Trophoblast cell (in vitro differentiated cells and primary cell): ENCODE measurements at regions not wholly inside any gene's neighbourhood (a gene's known extent, or its start where the extent isn't known, plus 50 kb on each side); places are given as distances from the start of the nearest gene placed in this dataset.

Experiments
- DNase-seq, 2 donors: peaks; one replicate each; pipeline ENCODE4 v3.0.0-alpha.2; 2016
- H2AFZ ChIP-seq: 2 replicates; pipeline ENCODE4 v1.6.1; 2013; ENCODE audit warnings: low read length, moderate library complexity, mild to moderate bottlenecking; ENCODE audit not compliant: insufficient read depth, poor library complexity
- H2AK5ac ChIP-seq: 2 replicates; pipeline ENCODE4 v1.6.1; 2013; ENCODE audit warnings: mild to moderate bottlenecking, low read length
- H2BK120ac ChIP-seq: 2 replicates; pipeline ENCODE4 v1.6.1; 2013; ENCODE audit warnings: low read length, mild to moderate bottlenecking, moderate library complexity; ENCODE audit not compliant: insufficient read depth, poor library complexity
- H2BK12ac ChIP-seq: 2 replicates; pipeline ENCODE4 v1.6.1; 2013; ENCODE audit warnings: mild to moderate bottlenecking, low read length, moderate library complexity
- H2BK5ac ChIP-seq: 2 replicates; pipeline ENCODE4 v1.6.1; 2013; ENCODE audit warnings: low read length, low read depth, moderate library complexity, mild to moderate bottlenecking; ENCODE audit not compliant: poor library complexity
- H3K14ac ChIP-seq: 2 replicates; pipeline ENCODE4 v1.6.1; 2013; ENCODE audit warnings: mild to moderate bottlenecking, low read length
- H3K18ac ChIP-seq: 2 replicates; pipeline ENCODE4 v1.6.1; 2013; ENCODE audit warnings: mild to moderate bottlenecking, low read length
- H3K23ac ChIP-seq: 2 replicates; pipeline ENCODE4 v1.6.1; 2013; ENCODE audit warnings: low read length
- H3K27ac ChIP-seq: 2 replicates; pipeline ENCODE4 v1.5.1; 2013; ENCODE audit warnings: low read depth, mild to moderate bottlenecking, inconsistent platforms, low read length, moderate library complexity
- H3K27me3 ChIP-seq: 2 replicates; pipeline ENCODE4 v1.6.1; 2013; ENCODE audit warnings: inconsistent platforms, mild to moderate bottlenecking, low read length, moderate library complexity; ENCODE audit not compliant: insufficient read depth
- H3K36me3 ChIP-seq, 2 experiments: 1 replicate in 1 of 2; 2 replicates in 1 of 2; pipeline ENCODE4 v1.6.1; 2013; ENCODE audit warnings: low read length in 2 of 2, mild to moderate bottlenecking in 2 of 2, moderate library complexity in 1 of 2; ENCODE audit not compliant: insufficient read depth in 2 of 2, control insufficient read depth in 1 of 2
- H3K4ac ChIP-seq: 2 replicates; pipeline ENCODE4 v1.6.1; 2013; ENCODE audit warnings: low read depth, mild to moderate bottlenecking, low read length, moderate library complexity
- H3K4me1 ChIP-seq, 2 experiments: 1 replicate in 1 of 2; 2 replicates in 1 of 2; pipeline ENCODE4 v1.6.1; 2013; ENCODE audit warnings: low read length in 2 of 2, mild to moderate bottlenecking in 2 of 2, moderate library complexity in 1 of 2; ENCODE audit not compliant: insufficient read depth in 2 of 2, control insufficient read depth in 1 of 2
- H3K4me2 ChIP-seq: 2 replicates; pipeline ENCODE4 v1.6.1; 2013; ENCODE audit warnings: inconsistent platforms, mild to moderate bottlenecking, low read length, moderate library complexity
- H3K4me3 ChIP-seq: 2 replicates; pipeline ENCODE4 v1.5.1; 2013; ENCODE audit warnings: mild to moderate bottlenecking, low read depth, low read length, inconsistent platforms
- H3K79me1 ChIP-seq: one replicate; pipeline ENCODE4 v1.6.1; 2013; ENCODE audit warnings: low read length
- H3K79me2 ChIP-seq: 2 replicates; pipeline ENCODE4 v1.6.1; 2013; ENCODE audit warnings: low read length, mild to moderate bottlenecking; ENCODE audit not compliant: control insufficient read depth, insufficient read depth, poor library complexity
- H3K9ac ChIP-seq: 2 replicates; pipeline ENCODE4 v1.6.1; 2013; ENCODE audit warnings: mild to moderate bottlenecking, low read length
- H3K9me3 ChIP-seq: 2 replicates; pipeline ENCODE4 v1.6.1; 2013; ENCODE audit warnings: low read depth, mild to moderate bottlenecking, control low read depth, inconsistent platforms, low read length; ENCODE audit not compliant: insufficient read depth
- H4K12ac ChIP-seq: 2 replicates; pipeline ENCODE4 v1.6.1; 2013; ENCODE audit warnings: low read depth, mild to moderate bottlenecking, low read length, moderate library complexity
- H4K8ac ChIP-seq: 2 replicates; pipeline ENCODE4 v1.6.1; 2013; ENCODE audit warnings: low read depth, mild to moderate bottlenecking, low read length, moderate library complexity
- H4K91ac ChIP-seq: one replicate; pipeline ENCODE4 v1.6.1; 2013; ENCODE audit warnings: low read depth, mild to moderate bottlenecking, low read length, moderate library complexity
- WGBS: extraction: QIAGEN DNeasy Blood & Tissue Kit; methylation state at CpG from one replicate; pipeline ENCODE4 v1.1.7; 2013; ENCODE audit warnings: missing lambda C conversion rate; ENCODE audit not compliant: insufficient read length, insufficient coverage; ENCODE audit errors: extremely low coverage; 5-methylcytosine and 5-hydroxymethylcytosine counted together

DNA sequence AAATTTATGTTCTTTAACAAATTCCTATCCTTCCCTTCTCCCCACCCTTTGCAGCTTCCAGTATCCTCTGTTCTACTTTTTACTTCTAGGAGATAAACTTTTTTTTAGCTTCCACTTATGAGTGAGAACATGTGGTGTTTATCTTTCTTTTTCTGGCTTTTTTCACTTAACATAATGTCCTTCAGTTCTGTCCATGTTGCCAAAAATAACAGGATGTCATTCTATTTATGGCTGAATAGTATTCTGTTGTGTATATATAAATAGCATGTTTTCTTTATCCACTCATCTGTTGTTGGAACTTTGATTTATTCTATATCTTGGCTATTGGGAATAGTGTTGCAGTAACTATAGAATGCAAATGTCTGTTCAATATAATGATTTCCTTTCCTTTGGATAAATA is 1191.2 kb downstream of the CNTNAP5 start:
- Histone ChIP-seq H3K4ac (no peak overlapping the region), H3K79me1 (no peaks in the 10 kb centered on the region), H2BK120ac (no peak overlapping the region), H3K27ac (no peak overlapping the region), H3K36me3 (no peaks in the 10 kb centered on the region), H3K23ac (no peak overlapping the region), H3K9me3 (no peaks in the 10 kb centered on the region), H4K12ac (no peak overlapping the region), H3K9ac (no peak overlapping the region), H3K79me2 (no peaks in the 10 kb centered on the region), H3K18ac (no peak overlapping the region), H3K27me3 (no peaks in the 10 kb centered on the region), H4K8ac (no peak overlapping the region), H3K14ac (no peak overlapping the region), H4K91ac (no peak overlapping the region), H2AFZ (no peak overlapping the region), H3K4me3 (no peak overlapping the region), H2AK5ac (no peak overlapping the region), H3K4me1 (no peaks in the 10 kb centered on the region), H2BK12ac (no peak overlapping the region), H3K4me2 (no peak overlapping the region), H2BK5ac (no peak overlapping the region)
- DNase-seq: no peak

- Histone ChIP-seq H3K23ac (no peak overlapping the region), H3K9me3 (no peaks in the 10 kb centered on the region), H2AFZ (no peak overlapping the region), H4K8ac (no peak overlapping the region), H3K4me2 (no peak overlapping the region), H2BK5ac (no peak overlapping the region), H3K27ac (no peak overlapping the region), H3K9ac (no peak overlapping the region), H2AK5ac (no peak overlapping the region), H3K79me2 (no peaks in the 10 kb centered on the region), H3K4me3 (no peak overlapping the region), H3K79me1 (no peaks in the 10 kb centered on the region), H3K14ac (no peak overlapping the region), H3K4me1 (peaks cover 3 to 6% of the 10 kb centered on the region in 2 experiments), H4K12ac (no peak overlapping the region), H3K4ac (no peak overlapping the region), H3K36me3 (peaks cover 0 to 3% of the 10 kb centered on the region in 2 experiments), H3K18ac (no peak overlapping the region), H3K27me3 (no peaks in the 10 kb centered on the region), H2BK12ac (no peak overlapping the region), H2BK120ac (no peak overlapping the region), H4K91ac (no peak overlapping the region)
- DNase-seq: no peak
- no CpG with 5 or more reads among the region's 6 CpGs for WGBS
These were observed 1199.1 kb downstream of the CNTNAP5 start for GRCh38 chr2:125224188-125224587.

DNA sequence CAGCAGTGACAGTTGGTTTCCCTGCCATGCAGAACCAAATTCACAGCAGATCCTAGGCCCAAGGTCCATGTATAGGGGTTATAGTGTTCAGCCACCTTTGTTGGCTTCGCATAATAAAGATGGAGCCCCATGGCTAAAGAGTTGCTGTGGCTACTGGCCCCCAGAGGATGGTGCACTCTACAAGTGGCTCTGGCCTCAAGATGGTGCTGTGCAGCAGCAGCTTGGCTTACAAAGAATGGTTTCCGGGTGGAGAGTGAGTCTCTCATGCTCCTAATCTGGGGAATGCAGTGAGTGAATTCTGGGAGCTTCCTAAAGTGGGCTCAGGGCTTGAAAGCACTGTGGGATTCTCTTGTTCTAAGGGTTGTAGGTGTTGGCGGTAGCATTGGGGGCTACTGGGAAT is 1199.7 kb downstream of the CNTNAP5 start:
- Histone ChIP-seq H2BK120ac (no peak overlapping the region), H3K4me1 (peaks cover 3 to 6% of the 10 kb centered on the region in 2 experiments), H3K4me3 (no peak overlapping the region), H3K79me2 (no peaks in the 10 kb centered on the region), H3K4ac (no peak overlapping the region), H3K23ac (no peak overlapping the region), H3K9me3 (no peaks in the 10 kb centered on the region), H2AK5ac (no peak overlapping the region), H3K9ac (no peak overlapping the region), H2BK5ac (no peak overlapping the region), H3K14ac (no peak overlapping the region), H3K18ac (no peak overlapping the region), H3K79me1 (no peaks in the 10 kb centered on the region), H3K27ac (no peak overlapping the region), H3K36me3 (peaks cover 0 to 3% of the 10 kb centered on the region in 2 experiments), H3K4me2 (no peak overlapping the region), H4K12ac (no peak overlapping the region), H3K27me3 (no peaks in the 10 kb centered on the region), H2BK12ac (no peak overlapping the region), H2AFZ (no peak overlapping the region), H4K91ac (no peak overlapping the region), H4K8ac (no peak overlapping the region)
- WGBS: no CpG with 5 or more reads among the region's 3 CpGs
- DNase-seq: no peak

GRCh38 chr2:125227843-125228392 is 1202.8 kb downstream of the CNTNAP5 start:
- Histone ChIP-seq H2BK120ac (no peak overlapping the region), H3K27me3 (no peaks in the 10 kb centered on the region), H3K9ac (no peak overlapping the region), H3K27ac (no peak overlapping the region), H3K79me1 (no peaks in the 10 kb centered on the region), H4K91ac (no peak overlapping the region), H3K9me3 (no peaks in the 10 kb centered on the region), H3K18ac (no peak overlapping the region), H3K36me3 (no peaks in the 10 kb centered on the region), H4K12ac (no peak overlapping the region), H3K14ac (no peak overlapping the region), H3K4me1 (peaks cover 3 to 6% of the 10 kb centered on the region in 2 experiments), H3K4me3 (no peak overlapping the region), H2BK5ac (no peak overlapping the region), H2AFZ (no peak overlapping the region), H3K79me2 (no peaks in the 10 kb centered on the region), H3K4me2 (no peak overlapping the region), H2BK12ac (no peak overlapping the region), H3K4ac (no peak overlapping the region), H2AK5ac (no peak overlapping the region), H4K8ac (no peak overlapping the region), H3K23ac (no peak overlapping the region)
- no CpG with 5 or more reads among the region's 2 CpGs for WGBS
- DNase-seq: no peak
